Gastrocnemius medialis (tissue), 4 donors: ENCODE measurements at regions not wholly inside any gene's neighbourhood (a gene's known extent, or its start where the extent isn't known, plus 50 kb on each side); places are given as distances from the start of the nearest gene placed in this dataset.

ENCODE experiments used
- ATAC-seq, 2 donors: fragments of 150-250 bp; one replicate each; pipeline ENCODE4 v1.9.1; 2016
- DNase-seq, 2 donors: peaks; one replicate each; pipeline ENCODE4 v3.0.0-alpha.2; 2019
- H3K27ac ChIP-seq, 4 donors: fragments of 200-600 bp; sonication (generic); 1 replicate in 1 of 4; 2 replicates in 3 of 4; pipeline ENCODE4 v1.5.1; 2016 to 2018; ENCODE audit warnings: mild to moderate bottlenecking in 2 of 4, moderate library complexity in 1 of 4
- H3K27me3 ChIP-seq, 3 donors: fragments of 200-600 bp; sonication (generic) in 2 of 3; 1 replicate in 1 of 3; 2 replicates in 2 of 3; pipeline versions ENCODE4 v1.5.1 to v1.6.0; 2016 to 2019; ENCODE audit warnings: mild to moderate bottlenecking in 1 of 3, moderate library complexity in 1 of 3
- H3K36me3 ChIP-seq, 2 donors: fragments of 200-600 bp; sonication (generic) in 1 of 2; one replicate each; pipeline ENCODE4 v1.5.1; 2017 to 2018
- H3K4me1 ChIP-seq, 2 donors: fragments of 200-600 bp; sonication (generic) in 1 of 2; one replicate each; pipeline ENCODE4 v1.5.1; 2016 to 2017; ENCODE audit warnings: mild to moderate bottlenecking in 2 of 2
- H3K4me3 ChIP-seq, 4 donors: fragments of 200-600 bp; sonication (generic) in 3 of 4; 1 replicate in 1 of 4; 2 replicates in 3 of 4; pipeline ENCODE4 v1.5.1; 2016 to 2019; ENCODE audit warnings: mild to moderate bottlenecking in 2 of 4
- H3K9me3 ChIP-seq, 3 donors: fragments of 200-600 bp; sonication (generic) in 2 of 3; 1 replicate in 1 of 3; 2 replicates in 2 of 3; pipeline ENCODE4 v1.5.1; 2016 to 2019
- CTCF ChIP-seq, 5 experiments: fragments of 450-650 bp in 3 of 5; fragments of 200-600 bp in 2 of 5; sonication (generic) in 2 of 5; IDR thresholded peaks in 4 of 5; conservative IDR thresholded peaks in 1 of 5; 1 replicate in 4 of 5; 2 replicates in 1 of 5; pipeline ENCODE4 v1.5.1; 2016 to 2019; ENCODE audit warnings: antibody characterized with exemption in 5 of 5, mild to moderate bottlenecking in 3 of 5, moderate library complexity in 3 of 5
- POLR2A ChIP-seq, 2 donors: fragments of 450-650 bp; IDR thresholded peaks; one replicate each; pipeline ENCODE4 v1.6.1; 2017; ENCODE audit warnings: antibody characterized with exemption in 2 of 2, mild to moderate bottlenecking in 2 of 2, moderate library complexity in 2 of 2
- in situ Hi-C, 4 donors: fragments of 200-750 bp; cut with MboI; loops; one replicate each; pipeline versions ENCODE4 v1.15.0 to v1.8.0; 2017; ENCODE audit warnings: low sequenced_read_pairs in 4 of 4
- intact Hi-C: fragments of 100-400 bp; cut with DNase I; formaldehyde crosslinking; loops from one replicate; pipeline ENCODE4 v1.15.1; 2023; ENCODE audit warnings: low total_unique reads

GRCh38 chr1:204801211-204801610 lies 69.5 kb upstream of the NFASC start:
- no peak overlapping the region for H3K4me3 ChIP-seq
- DNase-seq (no peak), ATAC-seq (no peak)
- H3K27ac ChIP-seq: no peak overlapping the region
- in situ Hi-C loops (loop anchor here in 3 of 4 donors (10.0 to 25.0 kb wide), 2 partner anchors 236 to 239 kb away; no protein-coding TSS in a partner anchor), intact Hi-C loops (no loop called here)
- H3K9me3 ChIP-seq: no peaks in the 10 kb centered on the region
- no peaks in the 10 kb centered on the region for H3K36me3 ChIP-seq
- no peaks in the 10 kb centered on the region for H3K4me1 ChIP-seq
- H3K27me3 ChIP-seq: no peaks in the 10 kb centered on the region
- TF ChIP-seq CTCF (IDR thresholded peaks at IDR 0.05 in 4 of 5, conservative IDR thresholded peaks at IDR 0.05 in 1 of 5): no peak
- no peak for TF ChIP-seq POLR2A (IDR thresholded peaks at IDR 0.05)

GRCh38 chr1:204802401-204803175 lies 68.1 kb upstream of the NFASC start:
- DNase-seq: no peak
- Histone ChIP-seq H3K4me1 (no peaks in the 10 kb centered on the region), H3K27ac (no peak overlapping the region), H3K36me3 (no peaks in the 10 kb centered on the region), H3K4me3 (no peak overlapping the region), H3K9me3 (no peaks in the 10 kb centered on the region), H3K27me3 (no peaks in the 10 kb centered on the region)
- in situ Hi-C loops (loop anchor here in 3 of 4 donors (10.0 to 25.0 kb wide), 2 partner anchors 238 to 240 kb away; no protein-coding TSS in a partner anchor), intact Hi-C loops (no loop called here)
- no peak for ATAC-seq
- no peak for TF ChIP-seq CTCF (IDR thresholded peaks at IDR 0.05 in 4 of 5, conservative IDR thresholded peaks at IDR 0.05 in 1 of 5)
- TF ChIP-seq POLR2A (IDR thresholded peaks at IDR 0.05): no peak

- in situ Hi-C loops: loop anchor here in 3 of 4 donors (10.0 to 25.0 kb wide), 2 partner anchors 239 to 241 kb away; no protein-coding TSS in a partner anchor
- Histone ChIP-seq H3K27me3 (no peaks in the 10 kb centered on the region), H3K4me3 (no peak overlapping the region), H3K36me3 (no peaks in the 10 kb centered on the region), H3K9me3 (no peaks in the 10 kb centered on the region), H3K4me1 (no peaks in the 10 kb centered on the region), H3K27ac (no peak overlapping the region)
- no peak for ATAC-seq
- intact Hi-C loops: no loop called here
- TF ChIP-seq POLR2A (IDR thresholded peaks at IDR 0.05) (no peak), CTCF (IDR thresholded peaks at IDR 0.05 in 4 of 5, conservative IDR thresholded peaks at IDR 0.05 in 1 of 5) (no peak)
- no peak for DNase-seq
Observed at GRCh38 chr1:204803607-204804006, 67.1 kb upstream of the NFASC start.

GRCh38 chr1:204806943-204807687 lies 63.5 kb upstream of the NFASC start:
- in situ Hi-C loops (loop anchor here (5.0 to 25.0 kb wide), 3 partner anchors 240 to 245 kb away; no protein-coding TSS in a partner anchor), intact Hi-C loops (loop anchor here (2.0 kb wide), 1 partner anchor 376 kb away; no protein-coding TSS in a partner anchor)
- Histone ChIP-seq H3K27me3 (no peaks in the 10 kb centered on the region), H3K4me3 (peak overlapping the region; percentile 43 to 72 (median 49)), H3K9me3 (no peaks in the 10 kb centered on the region), H3K27ac (no peak overlapping the region), H3K36me3 (no peaks in the 10 kb centered on the region), H3K4me1 (no peaks in the 10 kb centered on the region)
- DNase-seq (peak; percentile 32 to 48), ATAC-seq (peak; percentile 86 to 92)
- peak; percentile 72 to 93 (median 88) for TF ChIP-seq CTCF (IDR thresholded peaks at IDR 0.05 in 4 of 5, conservative IDR thresholded peaks at IDR 0.05 in 1 of 5)
- TF ChIP-seq POLR2A (IDR thresholded peaks at IDR 0.05): no peak
